HG03175 (cell line): ENCODE measurements at regions not wholly inside any gene's neighbourhood (a gene's known extent, or its start where the extent isn't known, plus 50 kb on each side); places are given as distances from the start of the nearest gene placed in this dataset.

ENCODE experiments used
- ATAC-seq: cut with Tn5 transposase; IDR thresholded peaks from one replicate; pipeline ENCODE4 v1.9.1; 2021; ENCODE audit warnings: mild to moderate bottlenecking, moderate library complexity; ENCODE audit not compliant: unreplicated experiment

DNA sequence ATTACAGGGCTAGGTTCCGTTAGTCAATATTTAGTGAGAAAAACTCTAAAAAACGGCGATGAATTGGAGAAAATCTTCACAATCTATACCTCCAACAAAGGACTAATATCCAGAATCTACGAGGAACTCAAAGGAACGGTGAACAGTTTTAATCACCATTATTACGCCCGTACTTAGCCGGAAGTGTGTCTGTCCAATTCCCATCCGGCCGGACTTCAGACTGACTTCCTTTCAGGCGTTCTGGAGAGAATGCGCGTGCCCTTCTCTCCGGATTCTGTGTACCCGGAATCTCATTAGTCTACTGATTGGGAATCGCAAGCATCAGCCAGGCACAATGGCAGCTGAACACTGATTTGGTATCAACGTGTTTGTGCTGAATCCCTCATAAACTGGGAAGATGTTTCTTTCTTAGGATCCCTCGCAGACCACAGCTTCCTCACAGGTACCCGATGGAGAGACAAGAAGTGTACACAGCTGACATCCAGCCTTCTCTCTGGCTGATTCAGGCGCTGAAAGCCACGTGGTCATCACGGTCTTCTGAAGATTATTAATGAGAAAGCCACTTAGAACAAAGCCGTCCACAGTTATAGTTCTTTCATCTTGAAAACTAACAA, 239.9 kb downstream of the ZNF516 start:
- ATAC-seq: no peak

DNA sequence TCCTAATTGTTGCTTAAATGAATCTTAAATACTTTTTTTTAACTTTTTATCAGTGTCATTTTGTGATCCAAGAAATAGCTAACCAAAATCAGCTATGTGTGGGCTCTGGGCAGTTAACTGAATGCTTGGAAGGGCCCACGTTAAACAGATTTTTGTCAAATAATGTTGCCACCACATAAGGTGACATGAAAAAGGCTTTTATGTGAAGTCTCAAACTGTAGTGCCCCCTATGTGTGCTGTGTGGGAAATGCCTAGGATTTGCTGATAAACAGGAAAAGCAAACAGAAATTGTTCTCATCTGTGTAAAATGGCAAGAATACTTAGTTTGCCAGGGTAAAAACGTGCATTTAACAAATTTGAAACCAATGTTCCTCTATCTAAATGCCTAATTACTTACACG, 242.2 kb downstream of the ZNF516 start:
- ATAC-seq: no peak

DNA sequence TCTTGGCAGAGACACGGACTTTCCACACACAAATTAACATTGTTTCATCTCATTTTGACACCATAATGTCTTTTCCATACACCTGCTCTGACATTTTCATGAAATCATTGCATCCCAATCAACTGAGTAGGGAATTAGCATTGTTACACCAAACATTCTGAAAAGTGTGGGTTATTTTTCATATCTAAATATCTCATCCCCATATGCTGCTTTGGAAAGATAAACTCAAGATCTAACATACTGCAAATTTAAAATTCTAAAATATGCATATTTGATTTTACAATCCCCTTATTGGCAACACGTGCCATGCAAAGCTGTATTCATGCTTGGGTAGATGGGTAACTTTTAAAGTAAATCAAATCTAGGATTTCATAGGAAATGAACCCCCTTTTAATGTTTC, 242.9 kb downstream of the ZNF516 start:
- no peak for ATAC-seq

DNA sequence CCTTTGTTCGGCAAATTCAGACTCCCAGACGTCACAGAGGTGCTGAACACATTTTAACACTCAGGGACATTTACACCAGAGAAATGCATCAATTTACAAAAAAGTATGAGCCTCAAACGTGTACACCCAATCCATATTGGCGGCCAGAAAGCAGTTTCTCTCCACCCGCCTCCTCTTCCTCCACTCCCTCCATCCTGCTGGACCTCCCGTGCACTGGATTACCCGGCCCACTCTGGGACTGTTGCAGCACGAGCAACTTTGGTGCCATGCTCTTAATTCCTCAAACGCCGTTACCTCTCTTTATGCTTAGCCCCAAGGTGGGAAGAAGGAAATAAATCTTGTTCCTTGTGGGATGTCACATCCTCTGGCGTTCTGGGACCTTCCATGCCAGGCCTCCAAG, 243.4 kb downstream of the ZNF516 start:
- no peak for ATAC-seq

DNA sequence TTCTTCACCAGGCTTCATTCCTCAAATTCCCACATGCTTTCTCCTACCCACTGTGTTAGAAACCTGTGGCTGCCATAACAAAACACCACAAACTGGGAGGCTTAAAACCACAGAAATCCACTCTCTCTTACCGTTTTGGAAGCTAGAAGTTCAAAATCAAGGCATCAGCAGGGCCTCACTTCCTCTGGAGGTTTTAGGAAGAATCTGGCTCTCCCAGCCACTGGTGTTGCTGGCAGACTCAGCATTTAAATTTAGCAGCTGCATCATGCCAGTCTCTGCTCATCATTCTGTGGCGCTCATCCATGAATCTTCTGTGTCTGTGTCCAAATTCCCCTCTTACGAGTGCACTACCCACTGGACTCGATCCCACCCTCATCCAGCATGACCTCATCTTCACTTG, 248.5 kb downstream of the ZNF516 start:
- no peak for ATAC-seq

DNA sequence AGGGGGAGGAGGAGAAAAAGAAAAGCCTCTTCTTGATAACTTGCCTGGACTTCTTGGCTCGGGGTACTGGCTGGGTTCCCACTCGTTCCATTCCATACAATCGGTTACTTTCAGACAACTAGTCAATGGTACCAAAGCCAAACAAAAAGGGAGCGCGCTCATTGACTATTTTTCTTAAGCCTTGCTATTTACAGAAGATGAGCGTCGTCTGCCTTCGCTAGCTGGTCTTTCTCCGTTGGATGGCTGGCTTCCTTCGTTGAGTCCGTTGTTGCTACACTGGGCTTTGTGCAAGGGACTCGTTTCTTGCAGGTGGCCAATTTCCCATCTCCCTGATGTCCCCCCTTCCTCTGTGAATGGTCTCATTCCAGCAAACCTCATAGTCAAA, 260.4 kb downstream of the ZNF516 start:
- ATAC-seq: no peak

DNA sequence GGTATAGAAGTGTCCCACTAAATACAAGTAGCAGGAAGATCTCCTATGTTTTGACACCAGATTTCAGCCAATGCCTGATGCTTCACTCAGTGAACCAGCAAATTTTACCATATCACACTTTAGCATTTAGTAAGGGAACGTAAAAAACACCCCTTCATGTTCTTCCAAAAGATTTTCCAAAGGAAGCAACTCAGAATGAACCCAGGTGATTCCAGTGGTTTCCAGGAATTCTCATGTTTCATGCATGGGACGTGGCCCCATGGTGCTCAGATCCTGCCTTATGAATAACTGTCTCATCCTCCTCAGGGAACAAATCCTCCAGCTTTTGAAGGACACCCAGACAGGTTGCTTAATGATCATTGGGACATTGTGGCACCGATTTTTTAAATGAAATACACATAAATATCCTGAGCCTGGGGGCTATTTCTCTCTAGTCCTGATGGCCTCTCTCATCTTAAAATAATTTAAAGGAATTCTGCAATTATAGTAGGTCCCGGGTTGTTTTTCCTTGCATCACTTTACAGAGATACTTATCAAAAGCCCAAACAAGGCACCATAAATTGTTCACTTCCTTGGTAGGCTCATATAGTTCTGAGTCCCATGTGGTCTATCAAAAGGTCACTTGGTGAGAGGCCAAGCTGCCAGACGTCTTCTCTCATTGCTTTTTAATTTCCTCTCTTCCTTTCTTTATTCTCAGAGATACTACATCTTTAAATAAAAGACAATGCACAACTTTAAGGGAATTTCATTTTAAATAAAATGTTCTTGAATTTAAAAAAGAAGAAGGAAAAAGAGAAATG, 261.0 kb downstream of the ZNF516 start:
- no peak for ATAC-seq

DNA sequence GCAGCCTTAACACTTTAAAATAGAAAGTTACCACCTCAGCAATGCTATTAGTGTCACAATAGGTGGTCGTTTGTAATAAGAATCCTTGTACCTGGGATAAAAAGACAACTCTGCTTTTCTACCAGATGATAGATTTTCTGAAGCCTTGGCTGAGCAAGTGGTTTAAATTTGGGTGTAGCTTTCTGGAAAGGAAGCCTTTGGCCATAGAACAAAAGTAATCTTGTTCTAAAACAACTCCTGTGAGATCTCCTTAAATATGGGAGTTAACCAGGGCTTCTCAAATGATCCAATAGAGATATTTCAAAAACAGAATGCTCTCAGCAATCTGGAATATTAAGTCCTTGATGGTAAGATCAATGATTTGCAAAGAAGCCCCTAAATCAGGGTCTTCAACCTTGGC, 261.6 kb downstream of the ZNF516 start:
- ATAC-seq: no peak

DNA sequence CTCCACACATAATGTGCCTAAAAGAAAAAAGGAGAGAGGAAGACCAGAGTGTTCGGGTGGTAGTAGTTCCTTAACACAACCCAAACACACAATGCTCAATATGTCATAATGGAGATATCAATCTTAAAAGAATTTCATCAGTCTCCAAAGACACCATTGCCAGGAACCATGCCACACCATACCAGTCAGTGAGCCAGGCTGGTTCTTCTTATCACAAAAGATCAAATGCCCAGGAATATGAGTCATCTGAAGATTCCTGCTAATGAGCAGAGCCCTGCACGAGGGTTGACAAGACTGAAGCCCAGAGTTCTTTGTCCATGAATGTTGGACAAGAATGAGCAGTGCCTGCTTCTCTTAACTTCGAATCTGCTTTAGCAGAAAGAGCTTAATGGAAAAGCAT, 262.3 kb downstream of the ZNF516 start:
- no peak for ATAC-seq

DNA sequence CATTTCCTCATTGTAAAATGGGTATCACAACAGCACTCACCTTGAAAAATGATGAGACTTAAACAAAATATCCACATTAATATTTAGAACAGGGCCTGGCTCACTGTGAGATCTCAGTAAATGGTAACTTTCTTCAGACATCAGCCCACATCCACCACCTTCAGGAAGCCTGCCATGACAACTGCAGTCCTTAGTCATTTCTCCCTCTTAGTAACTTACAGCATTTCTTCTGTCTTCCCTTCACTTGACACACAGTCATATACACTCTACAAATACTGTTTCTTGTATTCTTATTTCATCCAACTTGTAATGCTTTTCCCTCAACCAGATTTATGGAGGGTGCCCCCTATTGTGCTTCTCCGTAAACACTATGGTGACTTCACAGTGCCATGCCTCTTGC, 263.0 kb downstream of the ZNF516 start:
- ATAC-seq: no peak

DNA sequence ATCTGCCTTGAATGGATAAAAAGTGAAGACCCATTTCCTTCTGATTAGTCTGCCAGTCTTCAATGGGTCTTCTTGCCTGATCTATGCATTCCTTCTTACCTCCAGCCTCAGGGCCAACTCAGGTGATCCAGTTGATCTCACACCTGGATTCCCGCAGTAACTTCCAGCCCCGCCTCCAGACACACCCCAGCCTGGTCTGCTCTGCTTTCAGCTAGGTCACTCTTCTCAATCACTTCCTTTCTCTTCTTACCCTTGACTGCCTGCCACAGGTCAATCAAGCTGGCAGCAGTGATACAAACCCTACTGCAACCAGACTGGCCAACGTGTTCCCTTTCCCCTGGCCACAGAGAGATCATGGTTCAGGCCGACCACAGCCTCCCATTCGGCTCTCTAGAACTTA, 263.6 kb downstream of the ZNF516 start:
- no peak for ATAC-seq

DNA sequence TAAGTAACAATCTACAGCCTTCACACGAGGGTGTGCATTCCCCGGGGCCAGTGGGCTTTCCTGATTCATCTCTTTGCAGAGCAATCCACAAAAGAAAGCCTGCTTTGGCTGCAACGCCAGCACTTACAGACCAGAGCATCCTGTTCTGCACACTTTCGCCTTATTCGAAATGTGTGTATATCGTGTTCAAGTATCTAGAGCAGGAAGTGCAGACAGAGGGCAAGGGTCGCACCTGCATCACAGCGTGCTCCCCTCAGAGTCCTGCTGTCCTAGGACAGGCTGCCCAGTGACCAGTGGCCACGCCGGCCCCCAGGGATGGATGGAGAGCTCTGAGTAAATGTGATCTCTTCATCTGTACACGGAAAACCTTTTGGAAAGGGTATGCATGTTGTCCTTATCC, 264.3 kb downstream of the ZNF516 start:
- ATAC-seq: no peak

DNA sequence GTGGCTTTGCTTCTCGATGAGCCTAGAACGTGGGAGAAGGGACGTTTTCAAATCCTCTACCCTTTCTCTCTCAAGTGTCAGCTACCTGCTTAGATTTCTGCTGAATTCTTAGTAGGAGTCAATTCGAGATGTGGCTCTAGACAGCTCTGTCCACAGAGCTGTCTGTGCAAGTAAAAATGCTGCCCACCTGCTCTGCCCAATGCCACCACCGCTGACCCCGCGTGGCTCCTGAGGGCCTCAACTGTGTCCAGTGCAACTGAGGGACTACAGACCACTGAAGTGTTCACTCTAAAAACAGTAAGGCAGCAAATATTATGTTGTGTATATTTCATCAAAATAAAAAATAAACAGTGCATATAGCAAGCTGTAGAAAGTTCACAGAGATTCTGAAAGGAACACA, 266.3 kb downstream of the ZNF516 start:
- no peak for ATAC-seq

DNA sequence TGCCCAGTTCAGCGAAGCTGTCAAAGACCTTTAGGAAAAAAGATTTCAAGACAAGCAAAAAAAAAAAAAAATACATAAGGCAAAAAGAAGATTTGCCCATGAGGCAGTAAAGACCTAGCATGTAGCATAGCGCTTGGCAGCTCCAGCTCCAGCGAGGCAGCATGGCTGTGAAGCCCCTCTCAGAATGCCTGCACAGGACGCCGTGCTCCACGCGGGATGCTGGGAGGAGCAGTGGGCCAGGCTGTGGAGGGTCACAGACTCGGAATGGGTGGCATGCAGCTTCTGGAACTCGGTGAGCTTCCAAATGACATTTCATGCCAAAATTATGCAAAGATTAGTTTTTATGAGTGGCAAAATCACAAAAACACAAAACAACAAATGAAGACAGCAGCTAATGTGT, 267.3 kb downstream of the ZNF516 start:
- ATAC-seq: no peak

DNA sequence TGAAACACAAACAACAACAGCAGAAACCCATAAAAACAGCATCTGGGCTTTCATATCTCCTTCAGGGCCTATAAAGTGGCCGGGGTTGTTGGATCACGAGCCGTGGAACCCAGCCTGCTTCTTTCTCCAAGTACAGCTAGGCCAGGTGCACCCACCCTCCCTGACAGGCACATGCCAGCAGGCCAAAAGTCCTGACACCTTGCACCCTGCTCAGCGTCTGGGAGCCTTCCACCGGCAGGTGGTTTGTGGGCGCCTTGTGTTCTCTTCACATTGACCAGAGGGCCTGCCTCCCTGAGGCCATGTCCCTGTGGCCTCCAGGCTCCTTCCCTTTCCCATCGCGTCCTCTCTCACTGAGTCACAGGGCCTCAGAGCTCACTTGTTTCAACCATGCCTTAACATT, 271.6 kb downstream of the ZNF516 start:
- no peak for ATAC-seq

DNA sequence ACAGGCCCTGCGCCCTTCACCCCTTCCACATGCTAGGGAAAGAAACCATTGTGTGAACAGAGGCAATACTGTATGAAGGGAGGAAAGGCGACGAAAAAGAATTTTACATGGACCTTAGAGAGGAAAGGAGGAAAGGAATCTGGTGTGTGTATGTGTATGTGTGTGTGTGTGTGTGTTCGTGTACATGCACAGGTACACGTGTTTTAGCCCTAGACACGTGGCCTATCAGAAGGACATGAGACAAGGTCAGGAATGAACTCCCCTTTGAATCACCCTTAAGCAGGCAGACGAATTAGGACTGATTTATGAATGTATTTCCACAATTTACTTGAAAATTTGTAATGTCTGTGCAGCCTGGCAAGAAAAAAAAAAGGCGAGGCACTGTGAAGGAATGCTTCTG, 276.0 kb downstream of the ZNF516 start:
- no peak for ATAC-seq

DNA sequence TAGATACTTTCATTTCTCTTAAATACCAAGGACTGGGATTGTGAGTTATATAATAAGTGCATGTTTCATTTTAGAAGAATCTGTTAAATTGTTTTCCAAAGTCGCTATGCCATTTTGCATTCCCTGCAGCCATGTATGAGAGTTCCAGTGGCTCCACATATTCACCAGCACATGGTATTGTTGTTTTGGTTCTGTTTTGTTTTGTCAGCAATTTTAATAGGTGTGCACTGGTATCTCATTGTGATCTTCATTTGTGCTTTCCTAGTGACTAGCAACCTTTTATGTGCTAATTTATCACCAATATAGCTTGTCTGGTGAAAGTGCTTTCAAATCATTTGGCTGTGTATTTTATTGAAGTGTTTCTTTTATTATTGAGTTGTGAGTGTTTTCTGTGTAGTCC, 278.9 kb downstream of the ZNF516 start:
- ATAC-seq: no peak

DNA sequence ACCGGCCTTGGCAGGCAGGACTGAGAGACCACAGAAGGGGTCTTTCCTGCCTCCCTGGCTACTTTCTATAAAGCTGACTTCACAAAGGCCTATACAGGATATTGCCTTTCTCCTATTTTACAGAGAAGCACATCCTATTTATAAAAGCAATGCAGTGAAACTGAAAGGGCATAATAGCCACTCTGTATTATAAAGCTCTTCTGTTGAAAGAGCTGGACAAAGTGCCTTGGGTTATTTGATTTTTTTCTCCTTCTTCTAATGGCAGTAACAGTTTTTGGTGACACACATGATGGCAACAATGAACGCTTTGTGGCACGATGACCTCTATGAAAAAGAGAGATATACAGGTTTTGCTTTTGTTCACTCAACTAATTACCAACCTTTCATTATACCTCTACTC, 281.1 kb downstream of the ZNF516 start:
- no peak for ATAC-seq

DNA sequence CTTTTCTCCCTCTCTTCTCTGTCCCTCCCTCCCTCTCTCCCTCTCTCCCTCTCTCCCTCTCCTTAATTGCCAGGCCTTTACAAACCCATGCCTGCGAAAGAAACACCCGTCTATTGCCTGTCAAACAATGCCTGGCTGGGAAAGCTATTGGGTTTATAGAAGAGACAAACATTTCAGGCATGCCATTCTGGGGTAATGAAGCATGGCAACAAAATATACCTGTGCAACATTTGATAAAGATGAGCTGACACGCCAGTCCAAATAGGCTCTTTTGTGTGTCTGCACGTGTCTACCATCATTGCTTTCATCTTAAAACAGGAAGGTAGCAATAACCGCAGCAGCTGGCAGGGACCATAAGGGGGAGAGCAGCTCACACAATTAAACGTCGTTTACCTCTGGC, 282.1 kb downstream of the ZNF516 start:
- ATAC-seq: no peak

DNA sequence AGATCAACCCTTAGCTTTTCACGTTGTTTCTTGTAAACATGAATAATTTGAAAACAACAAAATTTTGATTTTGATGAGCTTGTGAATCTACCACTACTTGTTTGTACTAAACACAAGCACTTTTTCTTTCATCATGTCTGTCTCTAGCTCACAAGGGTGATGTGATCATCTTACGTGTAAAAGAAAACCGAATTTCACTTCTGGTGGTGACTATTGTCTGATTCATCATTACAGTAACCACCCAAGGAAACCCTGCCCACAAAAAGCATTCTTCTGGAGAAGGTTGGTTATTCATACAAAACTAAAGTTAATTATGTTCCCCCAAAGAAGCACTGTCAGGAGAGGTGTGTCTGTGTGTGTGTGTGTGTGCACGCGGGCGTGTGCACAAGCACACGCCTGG, 285.4 kb downstream of the ZNF516 start:
- no peak for ATAC-seq

DNA sequence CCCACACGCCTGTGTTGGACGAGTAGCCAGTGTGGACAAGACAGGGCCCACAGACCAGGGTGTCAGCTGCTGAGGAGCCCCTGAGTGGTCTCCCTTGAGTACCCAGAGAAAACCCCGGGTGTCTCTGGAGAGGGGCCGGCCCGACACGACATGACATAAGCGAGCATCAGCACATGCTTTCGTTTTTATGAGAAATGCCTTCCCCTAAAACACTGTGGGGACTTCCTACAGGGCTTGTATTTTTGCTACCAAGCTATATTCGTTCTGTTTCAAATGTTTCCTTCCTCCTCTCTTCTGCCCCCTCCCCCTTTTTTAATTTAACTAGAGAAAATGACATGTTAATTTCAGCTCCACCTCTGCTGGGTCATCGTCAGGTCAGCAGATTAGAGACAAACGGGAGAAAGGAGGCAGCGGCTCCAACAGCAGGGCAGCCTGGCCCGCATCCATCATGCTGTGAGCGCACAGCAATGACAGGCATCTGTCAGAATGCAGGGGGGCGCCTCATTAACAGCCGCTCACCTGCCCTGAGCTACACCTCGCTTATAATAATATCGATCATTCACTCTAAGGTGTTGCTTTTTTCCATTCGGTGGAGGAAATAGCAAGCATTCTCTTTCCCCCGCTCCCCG, 286.2 kb downstream of the ZNF516 start:
- ATAC-seq: no peak

DNA sequence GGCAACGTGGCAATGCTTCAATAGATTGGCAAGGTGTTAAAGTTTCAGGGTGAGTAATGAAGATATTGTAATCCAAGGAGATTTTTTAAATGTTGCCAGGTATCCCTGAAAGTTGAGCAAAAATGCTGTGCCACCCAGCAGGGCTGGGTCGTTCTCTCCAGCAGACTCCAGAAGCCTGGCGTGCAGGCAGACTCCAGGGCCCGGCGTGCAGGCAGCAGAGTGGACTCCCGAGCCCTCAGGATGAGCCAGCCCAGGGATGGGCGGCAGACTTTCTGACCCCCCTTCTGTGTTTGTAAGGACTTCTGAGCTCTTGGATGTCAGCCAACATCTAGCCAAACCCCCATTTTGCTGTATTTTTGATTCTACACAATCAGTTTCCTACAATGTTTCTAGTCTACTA, 289.1 kb downstream of the ZNF516 start:
- no peak for ATAC-seq
